Stimulated activated naive CD8-positive, alpha-beta T cell treated with anti-CD3 and anti-CD28 coated beads, Interleukin-15, Interleukin-2, amounts not matched to agents 100 U/mL and 50 U/mL, for 24 hours (primary cell): ENCODE measurements at regions not wholly inside any gene's neighbourhood (a gene's known extent, or its start where the extent isn't known, plus 50 kb on each side); places are given as distances from the start of the nearest gene placed in this dataset.

Source experiments
- ATAC-seq: fragments of 150-1000 bp; cut with Tn5 transposase; one replicate; pipeline ENCODE4 v1.10.0; 2021
- DNase-seq: peaks from one replicate; pipeline ENCODE4 v3.0.0; 2021

- ATAC-seq, result no peak
Observed at GRCh38 chr11:8740129-8740528, 57.5 kb downstream of the RPL27A start.

GRCh38 chr11:8744423-8744822 is 61.8 kb downstream of the RPL27A start:
- ATAC-seq (peak; percentile 87), DNase-seq (no peak)

More at GRCh38 chr11:8740129-8740528, 57.5 kb downstream of the RPL27A start:
- DNase-seq, result no peak

GRCh38 chr11:8745431-8746253 is 63.0 kb downstream of the RPL27A start:
- no peak for ATAC-seq

GRCh38 chr11:8746331-8746974 is 63.9 kb downstream of the RPL27A start:
- ATAC-seq (no peak), DNase-seq (no peak)

More at GRCh38 chr11:8745431-8746253, 63.0 kb downstream of the RPL27A start:
- no peak for DNase-seq

- ATAC-seq, result no peak
Observed at GRCh38 chr11:8747173-8747572, 64.6 kb downstream of the RPL27A start.

GRCh38 chr11:8748317-8748716 is 65.7 kb downstream of the RPL27A start:
- ATAC-seq (no peak), DNase-seq (no peak)

More at GRCh38 chr11:8747173-8747572, 64.6 kb downstream of the RPL27A start:
- no peak for DNase-seq

- ATAC-seq, result no peak
- DNase-seq, result no peak
Observed at GRCh38 chr11:8749202-8749601, 66.6 kb downstream of the RPL27A start.

- DNase-seq (no peak), ATAC-seq (no peak)
Observed at GRCh38 chr11:8754241-8754640, 71.6 kb downstream of the RPL27A start.

- DNase-seq (no peak), ATAC-seq (no peak)
Observed at GRCh38 chr11:8756201-8756600, 73.6 kb downstream of the RPL27A start.

- DNase-seq (no peak), ATAC-seq (no peak)
Observed at GRCh38 chr11:8757047-8757446, 74.5 kb downstream of the RPL27A start.

- no peak for ATAC-seq
- no peak for DNase-seq
Observed at GRCh38 chr11:8757533-8757932, 74.9 kb downstream of the RPL27A start.

GRCh38 chr11:8758619-8759169 is 76.1 kb downstream of the RPL27A start:
- no peak for ATAC-seq
- DNase-seq, result no peak

GRCh38 chr11:8759634-8760033 is 77.0 kb downstream of the RPL27A start:
- ATAC-seq, result no peak
- no peak for DNase-seq

- DNase-seq (no peak), ATAC-seq (no peak)
Observed at GRCh38 chr11:8760896-8761295, 78.3 kb downstream of the RPL27A start.

GRCh38 chr11:8763070-8763685 is 80.6 kb downstream of the RPL27A start:
- DNase-seq (no peak), ATAC-seq (no peak)

GRCh38 chr11:8765294-8765693 is 82.7 kb downstream of the RPL27A start:
- DNase-seq (no peak), ATAC-seq (no peak)

- ATAC-seq, result no peak
- no peak for DNase-seq
Observed at GRCh38 chr11:8766043-8766987, 83.7 kb downstream of the RPL27A start.

GRCh38 chr11:8766988-8767374 is 84.4 kb downstream of the RPL27A start:
- DNase-seq, result no peak
- ATAC-seq, result no peak

GRCh38 chr11:8767466-8768142 is 85.0 kb downstream of the RPL27A start:
- ATAC-seq, result peak; percentile 45
- no peak for DNase-seq

GRCh38 chr11:8768625-8769333 is 86.2 kb downstream of the RPL27A start:
- no peak for ATAC-seq
- no peak for DNase-seq
